Psoas muscle (tissue), 7 donors: ENCODE measurements at regions not wholly inside any gene's neighbourhood (a gene's known extent, or its start where the extent isn't known, plus 50 kb on each side); places are given as distances from the start of the nearest gene placed in this dataset.

Source experiments
- ATAC-seq, 4 donors: fragments of 200-7000 bp; cut with Tn5 transposase; one replicate each; pipeline ENCODE4 v1.9.1; 2020; ENCODE audit warnings: moderate library complexity in 3 of 4, mild to moderate bottlenecking in 2 of 4
- DNase-seq, 2 donors: peaks; one replicate each; pipeline ENCODE4 v3.0.0-alpha.2; 2020
- H3K27ac ChIP-seq: fragments of 200-600 bp; one replicate; pipeline ENCODE4 v1.8.0; 2022
- H3K27me3 ChIP-seq, 3 donors: fragments of 200-600 bp in 1 of 3; one replicate each; pipeline versions ENCODE4 v1.6.1 to v1.8.0; 2013 to 2022; ENCODE audit warnings: low read length in 2 of 3, mild to moderate bottlenecking in 2 of 3, moderate library complexity in 1 of 3; ENCODE audit not compliant: insufficient read depth in 3 of 3
- H3K36me3 ChIP-seq, 2 donors: fragments of 200-600 bp in 1 of 2; one replicate each; pipeline versions ENCODE4 v1.6.1 to v1.8.0; 2013 to 2022; ENCODE audit warnings: low read depth in 1 of 2, mild to moderate bottlenecking in 1 of 2, moderate library complexity in 1 of 2; ENCODE audit not compliant: insufficient read depth in 1 of 2
- H3K4me1 ChIP-seq: fragments of 200-600 bp; one replicate; pipeline ENCODE4 v1.8.0; 2022
- H3K4me3 ChIP-seq: fragments of 200-600 bp; one replicate; pipeline ENCODE4 v1.8.0; 2022; ENCODE audit warnings: mild to moderate bottlenecking
- H3K9me3 ChIP-seq: fragments of 200-600 bp; one replicate; pipeline ENCODE4 v1.8.0; 2022
- CTCF ChIP-seq: fragments of 200-600 bp; IDR thresholded peaks from one replicate; pipeline ENCODE4 v1.8.0; 2022; ENCODE audit warnings: antibody characterized with exemption
- WGBS, 3 donors: extraction: QIAGEN DNeasy Blood & Tissue Kit; methylation state at CpG; one replicate each; pipeline versions ENCODE4 v1.1.6 to v1.1.7; 2013; 5-methylcytosine and 5-hydroxymethylcytosine counted together
- intact Hi-C, 2 donors: fragments of 100-400 bp; cut with DNase I; formaldehyde crosslinking; loops; one replicate each; pipeline versions ENCODE4 v1.11.0 to v1.14.2; 2022
- donor health status: healthy with polysubstance abuse.
- donor health status: DM: no; HTN: no; CAD: no; lungs with moderate emphysema.
- donor health status: Bipolar disorder and iron deficiency.
- donor health status: healthy.
- donor health status: DM: yes; HTN: yes; CAD: no.
- donor health status: DM: no; HTN: no; CAD: no.
- donor health status: DM: yes; HTN: yes; CAD: no.

GRCh38 chr11:13897646-13898276 is 64.8 kb upstream of the SPON1 start:
- Histone ChIP-seq H3K36me3 (no peaks in the 10 kb centered on the region), H3K27ac (no peak overlapping the region), H3K4me1 (no peaks in the 10 kb centered on the region), H3K9me3 (no peaks in the 10 kb centered on the region), H3K27me3 (no peaks in the 10 kb centered on the region), H3K4me3 (no peak overlapping the region)
- no peak for TF ChIP-seq CTCF
- DNase-seq (no peak), ATAC-seq (no peak)
- 62 to 67% (median 62%) methylated on average over 6 of the region's 6 CpGs for WGBS, 3 donors
- intact Hi-C loops: no loop called here

GRCh38 chr11:13899603-13900002 is 62.9 kb upstream of the SPON1 start:
- no peaks in the 10 kb centered on the region for H3K36me3 ChIP-seq
- intact Hi-C loops: no loop called here
- no peaks in the 10 kb centered on the region for H3K9me3 ChIP-seq
- H3K27me3 ChIP-seq: no peaks in the 10 kb centered on the region
- no peak overlapping the region for H3K27ac ChIP-seq
- H3K4me3 ChIP-seq: no peak overlapping the region
- ATAC-seq: no peak
- no peak for DNase-seq
- H3K4me1 ChIP-seq: no peaks in the 10 kb centered on the region
- TF ChIP-seq CTCF: no peak

GRCh38 chr11:13902523-13902922 is 60.0 kb upstream of the SPON1 start:
- no peak for TF ChIP-seq CTCF
- intact Hi-C loops: no loop called here
- ATAC-seq (no peak), DNase-seq (no peak)
- H3K27me3 ChIP-seq: no peaks in the 10 kb centered on the region
- H3K4me3 ChIP-seq: no peak overlapping the region
- 38 to 48% (median 39%) methylated on average over 5 of the region's 5 CpGs for WGBS, 3 donors
- peaks cover under 1% of the 10 kb centered on the region for H3K9me3 ChIP-seq
- no peak overlapping the region for H3K27ac ChIP-seq
- no peaks in the 10 kb centered on the region for H3K36me3 ChIP-seq
- no peaks in the 10 kb centered on the region for H3K4me1 ChIP-seq

- 41 to 47% (median 42%) methylated on average over 3 of the region's 3 CpGs for WGBS, 3 donors
- H3K4me1 ChIP-seq: no peaks in the 10 kb centered on the region
- no peaks in the 10 kb centered on the region for H3K27me3 ChIP-seq
- H3K4me3 ChIP-seq: no peak overlapping the region
- intact Hi-C loops: loop anchor here in 1 of 2 donors (5.0 kb wide), 1 partner anchor 1063 kb away; no protein-coding TSS in a partner anchor
- H3K9me3 ChIP-seq: peaks cover 4% of the 10 kb centered on the region
- ATAC-seq (no peak), DNase-seq (no peak)
- no peak overlapping the region for H3K27ac ChIP-seq
- TF ChIP-seq CTCF: no peak
- no peaks in the 10 kb centered on the region for H3K36me3 ChIP-seq
Observed at GRCh38 chr11:13905137-13905781, 57.3 kb upstream of the SPON1 start.
